ENCODE measurements at regions not wholly inside any gene's neighbourhood (a gene's known extent, or its start where the extent isn't known, plus 50 kb on each side); places are given as distances from the start of the nearest gene placed in this dataset.

DNA sequence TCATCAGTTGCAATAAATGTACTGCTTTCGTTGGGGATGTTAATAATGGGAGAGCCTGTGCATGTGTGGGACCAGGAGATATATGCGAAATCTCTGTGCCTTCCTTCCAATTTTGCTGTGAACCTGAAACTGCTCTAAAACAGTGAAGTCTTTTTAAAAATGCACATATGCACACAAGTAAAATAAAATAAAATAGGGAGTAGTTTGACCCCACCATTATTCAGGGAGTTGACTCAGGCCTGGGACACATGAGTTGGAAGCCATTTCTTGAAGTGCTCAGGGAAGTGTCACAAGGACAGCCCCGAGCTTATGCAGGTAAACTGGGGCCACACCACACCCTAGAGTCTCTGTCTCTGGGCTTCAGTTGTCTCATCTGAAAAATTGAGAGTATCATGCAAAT, 183.1 kb upstream of the POU2AF2 start:
- 82% methylated on average over 3 of the region's 3 CpGs for WGBS
- Histone ChIP-seq H3K27me3 (ENCODE audit: control insufficient read depth, insufficient read depth) (no peaks in the 10 kb centered on the region), H3K9me3 (ENCODE audit: control insufficient read depth, low read length) (no peaks in the 10 kb centered on the region), H3K4me1 (ENCODE audit: control insufficient read depth, insufficient read depth, low read length) (no peaks in the 10 kb centered on the region), H3K4me3 (ENCODE audit: low read length) (no peak overlapping the region), H3K27ac (ENCODE audit: low read length) (no peak overlapping the region)
- intact Hi-C loops (cut with DNase I) = no loop called here
- no peak for DNase-seq
- ATAC-seq = no peak

DNA sequence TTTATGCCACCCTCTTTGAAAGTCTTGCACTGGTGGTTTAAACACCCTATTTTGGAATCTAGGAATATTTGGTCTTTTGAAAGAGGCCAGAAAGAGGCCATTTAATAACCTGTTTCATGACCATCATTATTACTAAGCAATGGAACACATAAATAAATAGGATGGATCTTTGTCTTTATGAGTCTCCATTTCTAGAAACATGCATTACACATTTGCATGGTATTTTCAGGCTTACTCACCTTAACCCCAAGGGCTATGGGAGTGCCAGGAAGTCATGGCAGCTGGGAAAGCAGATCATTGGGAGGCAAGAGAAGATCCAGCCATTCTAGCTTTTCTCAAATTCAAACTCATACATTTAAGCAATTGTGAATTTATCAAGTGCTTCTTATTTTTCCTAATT, 185.8 kb upstream of the POU2AF2 start:
- Histone ChIP-seq H3K27ac (ENCODE audit: low read length) (no peak overlapping the region), H3K4me3 (ENCODE audit: low read length) (no peak overlapping the region), H3K27me3 (ENCODE audit: control insufficient read depth, insufficient read depth) (no peaks in the 10 kb centered on the region), H3K9me3 (ENCODE audit: control insufficient read depth, low read length) (no peaks in the 10 kb centered on the region), H3K4me1 (ENCODE audit: control insufficient read depth, insufficient read depth, low read length) (no peaks in the 10 kb centered on the region)
- no peak for DNase-seq
- no peak for ATAC-seq
- intact Hi-C loops (cut with DNase I) = no loop called here

DNA sequence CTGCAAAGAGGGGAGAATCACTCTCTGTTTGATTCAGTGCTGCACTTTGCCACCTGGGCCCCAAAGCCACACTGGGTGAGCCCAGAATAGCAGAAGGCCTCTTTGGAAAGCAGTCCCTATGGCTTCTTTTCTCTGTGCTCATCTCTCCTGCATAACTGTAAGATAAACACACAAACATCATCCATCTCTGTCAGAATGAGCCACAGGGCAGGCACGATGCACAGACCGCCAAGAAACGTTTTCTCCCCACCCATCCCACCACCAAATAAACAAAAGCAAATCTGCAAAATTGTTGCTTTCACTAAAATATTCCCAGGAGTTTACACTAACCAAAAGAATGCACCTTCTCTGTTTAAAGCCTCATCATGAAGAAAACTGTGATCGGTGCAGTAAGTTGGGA, 196.4 kb upstream of the POU2AF2 start:
- no peaks in the 10 kb centered on the region for H3K27me3 ChIP-seq (ENCODE audit: control insufficient read depth, insufficient read depth)
- 74% methylated on average over 4 of the region's 4 CpGs for WGBS
- intact Hi-C loops (cut with DNase I) = no loop called here

DNA sequence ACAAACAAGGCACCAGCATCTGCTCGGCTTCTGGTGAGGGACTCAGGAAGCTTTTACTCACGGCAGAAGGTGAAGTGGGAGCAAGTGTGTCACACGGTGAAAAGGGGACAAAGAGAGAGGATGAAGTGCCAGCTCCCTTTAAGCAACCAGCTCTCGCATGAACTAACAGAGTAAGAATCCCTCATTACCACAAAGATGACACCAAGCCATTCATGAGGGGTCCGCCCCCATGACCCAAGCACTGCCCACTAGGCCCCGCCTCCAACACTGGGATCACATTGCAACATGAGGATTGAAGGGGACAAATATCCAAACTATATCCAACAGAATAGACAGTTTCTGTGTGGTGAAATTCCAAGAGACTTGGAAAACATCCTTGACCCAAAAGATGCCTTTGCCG, 198.2 kb upstream of the POU2AF2 start:
- DNase-seq (no peak), ATAC-seq (no peak)
- H3K27ac ChIP-seq (ENCODE audit: low read length) = no peak overlapping the region
- WGBS = 88% methylated on average over 7 of the region's 7 CpGs
- no peaks in the 10 kb centered on the region for H3K9me3 ChIP-seq (ENCODE audit: control insufficient read depth, low read length)
- intact Hi-C loops (cut with DNase I) = no loop called here
- no peaks in the 10 kb centered on the region for H3K4me1 ChIP-seq (ENCODE audit: control insufficient read depth, insufficient read depth, low read length)
- H3K4me3 ChIP-seq (ENCODE audit: low read length) = no peak overlapping the region
- H3K27me3 ChIP-seq (ENCODE audit: control insufficient read depth, insufficient read depth) = no peaks in the 10 kb centered on the region

More for the DNA sequence above, 196.4 kb upstream of the POU2AF2 start:
- Histone ChIP-seq H3K4me3 (ENCODE audit: low read length) (no peak overlapping the region), H3K27ac (ENCODE audit: low read length) (no peak overlapping the region), H3K4me1 (ENCODE audit: control insufficient read depth, insufficient read depth, low read length) (no peaks in the 10 kb centered on the region), H3K9me3 (ENCODE audit: control insufficient read depth, low read length) (no peaks in the 10 kb centered on the region)
- ATAC-seq (no peak), DNase-seq (no peak)

DNA sequence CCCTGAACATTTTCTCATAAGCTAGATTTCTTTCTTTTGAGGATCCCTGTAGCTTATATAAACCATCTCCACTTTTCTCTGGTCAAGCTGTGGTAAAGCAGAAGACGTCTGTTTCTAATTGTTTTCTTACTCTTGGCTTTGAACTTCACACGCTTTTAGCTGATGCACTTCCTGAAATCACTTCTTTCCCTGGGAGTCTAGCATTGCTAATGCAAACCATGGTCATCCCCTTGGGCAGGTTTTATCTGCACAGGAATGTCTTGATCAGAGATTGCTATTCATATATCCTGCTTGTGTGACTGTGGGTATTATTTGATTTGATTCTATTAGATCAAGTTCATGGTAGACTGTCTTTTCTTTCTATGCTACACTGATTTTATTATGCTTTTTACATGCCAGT, 199.2 kb upstream of the POU2AF2 start:
- no peaks in the 10 kb centered on the region for H3K4me1 ChIP-seq (ENCODE audit: control insufficient read depth, insufficient read depth, low read length)
- no peak overlapping the region for H3K27ac ChIP-seq (ENCODE audit: low read length)
- ATAC-seq = no peak
- intact Hi-C loops (cut with DNase I) = no loop called here
- 31% methylated on average over 2 of the region's 2 CpGs for WGBS
- H3K27me3 ChIP-seq (ENCODE audit: control insufficient read depth, insufficient read depth) = no peaks in the 10 kb centered on the region
- H3K4me3 ChIP-seq (ENCODE audit: low read length) = no peak overlapping the region
- no peak for DNase-seq
- H3K9me3 ChIP-seq (ENCODE audit: control insufficient read depth, low read length) = no peaks in the 10 kb centered on the region

DNA sequence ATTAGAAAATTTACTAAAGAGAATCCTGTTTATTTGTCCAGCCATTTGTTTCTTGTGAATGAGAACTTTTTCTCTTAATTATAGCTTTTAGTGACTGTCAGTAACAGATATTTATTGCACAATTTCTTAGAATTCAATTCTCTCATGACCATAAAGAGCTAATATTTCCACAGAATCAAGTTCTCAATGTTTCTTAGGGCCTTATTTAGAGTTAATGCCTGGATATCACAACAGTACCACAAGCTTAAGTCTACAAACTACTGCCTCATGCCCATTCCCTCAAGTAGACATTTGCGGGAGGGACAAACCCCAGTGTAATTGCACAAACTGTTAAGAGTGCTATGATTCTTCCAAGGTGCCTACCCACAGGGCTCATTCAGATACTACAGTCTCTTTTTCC, 199.7 kb upstream of the POU2AF2 start:
- peak in 1 of 2 donors; percentile 64 for ATAC-seq
- Histone ChIP-seq H3K27me3 (ENCODE audit: control insufficient read depth, insufficient read depth) (no peaks in the 10 kb centered on the region), H3K4me3 (ENCODE audit: low read length) (no peak overlapping the region), H3K4me1 (ENCODE audit: control insufficient read depth, insufficient read depth, low read length) (no peaks in the 10 kb centered on the region), H3K27ac (ENCODE audit: low read length) (no peak overlapping the region), H3K9me3 (ENCODE audit: control insufficient read depth, low read length) (no peaks in the 10 kb centered on the region)
- no peak for DNase-seq
- WGBS = 79% methylated on average over 1 of the region's 1 CpG
- intact Hi-C loops (cut with DNase I) = no loop called here

DNA sequence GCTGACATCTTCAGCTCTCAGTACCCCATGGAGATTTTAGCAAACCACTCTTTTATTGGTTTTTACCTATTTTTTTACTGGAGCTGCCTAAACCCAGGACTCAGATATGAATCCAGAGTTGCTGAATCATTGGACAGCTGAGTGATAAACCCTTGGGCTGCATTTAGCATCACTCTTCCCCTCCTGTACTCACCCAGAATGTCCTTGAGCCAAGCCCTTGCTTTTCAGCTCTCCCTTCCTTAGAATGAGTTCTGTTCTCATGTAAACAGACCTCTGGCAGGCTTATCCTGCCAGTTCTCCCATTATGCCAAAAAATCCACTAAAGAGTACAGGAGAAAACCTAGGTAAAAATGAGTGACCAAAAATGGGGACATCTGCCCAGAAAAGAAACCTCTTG, 200.1 kb upstream of the POU2AF2 start:
- ATAC-seq (peak in 1 of 2 donors; percentile 52), DNase-seq (no peak)
- Histone ChIP-seq H3K27me3 (ENCODE audit: control insufficient read depth, insufficient read depth) (no peaks in the 10 kb centered on the region), H3K9me3 (ENCODE audit: control insufficient read depth, low read length) (no peaks in the 10 kb centered on the region), H3K27ac (ENCODE audit: low read length) (no peak overlapping the region), H3K4me1 (ENCODE audit: control insufficient read depth, insufficient read depth, low read length) (no peaks in the 10 kb centered on the region), H3K4me3 (ENCODE audit: low read length) (no peak overlapping the region)
- intact Hi-C loops (cut with DNase I) = no loop called here

DNA sequence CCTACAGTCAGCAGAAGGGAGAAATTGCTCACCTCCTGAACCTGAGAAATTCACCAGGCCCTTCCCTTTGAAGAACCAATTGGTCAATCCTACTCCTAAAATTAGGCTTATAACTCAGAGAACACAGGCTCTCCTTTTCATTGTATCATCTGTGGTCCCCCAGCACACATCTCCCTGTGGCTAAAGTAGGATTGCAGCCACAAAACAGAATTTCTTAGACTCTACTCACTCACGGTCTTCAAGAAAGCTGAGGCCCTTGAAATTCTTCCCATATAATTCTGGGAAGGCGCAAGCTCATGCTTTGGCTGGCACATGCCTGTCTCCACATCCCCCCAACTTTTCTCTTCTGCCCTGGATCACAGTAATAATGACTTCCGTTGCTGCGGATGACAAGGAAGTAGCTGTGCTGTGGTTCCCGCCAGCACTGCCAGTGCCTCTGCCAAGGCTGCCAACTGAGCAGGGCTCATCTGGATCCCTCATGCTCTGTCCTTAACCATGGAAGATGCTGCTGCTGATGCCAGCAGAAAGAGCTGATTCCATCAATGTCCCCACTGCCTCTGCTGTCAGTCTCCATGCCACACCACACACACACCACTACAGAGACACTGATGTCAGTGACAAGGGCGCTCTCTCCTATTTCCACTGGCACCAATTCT, 200.6 kb upstream of the POU2AF2 start:
- Histone ChIP-seq H3K27ac (ENCODE audit: low read length) (no peak overlapping the region), H3K27me3 (ENCODE audit: control insufficient read depth, insufficient read depth) (no peaks in the 10 kb centered on the region), H3K9me3 (ENCODE audit: control insufficient read depth, low read length) (no peaks in the 10 kb centered on the region), H3K4me3 (ENCODE audit: low read length) (no peak overlapping the region), H3K4me1 (ENCODE audit: control insufficient read depth, insufficient read depth, low read length) (no peaks in the 10 kb centered on the region)
- WGBS = 77% methylated on average over 6 of the region's 6 CpGs
- intact Hi-C loops (cut with DNase I) = no loop called here
- DNase-seq = peak in 1 of 3 donors; percentile 41
- no peak for ATAC-seq

DNA sequence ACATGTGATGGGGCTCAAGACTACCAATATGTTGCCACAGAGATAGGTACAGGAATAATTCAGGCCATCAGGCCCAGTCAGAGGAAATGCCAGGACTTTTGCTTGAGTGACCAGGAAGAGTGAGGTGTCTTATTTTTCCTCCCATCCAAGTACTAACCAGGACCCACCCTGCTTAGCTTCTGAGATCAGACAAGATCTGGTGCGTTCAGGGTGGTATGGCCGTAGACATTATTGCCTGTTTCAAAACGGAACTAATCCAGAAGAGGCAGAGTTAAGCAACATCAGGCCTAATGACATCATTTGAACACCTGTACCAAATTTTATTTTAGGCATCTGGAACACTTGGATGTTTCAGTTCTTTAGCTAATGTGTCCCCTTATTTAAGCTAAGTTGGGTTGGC, 205.5 kb upstream of the POU2AF2 start:
- Histone ChIP-seq H3K4me3 (ENCODE audit: low read length) (no peak overlapping the region), H3K9me3 (ENCODE audit: control insufficient read depth, low read length) (no peaks in the 10 kb centered on the region), H3K27ac (ENCODE audit: low read length) (no peak overlapping the region), H3K4me1 (ENCODE audit: control insufficient read depth, insufficient read depth, low read length) (no peaks in the 10 kb centered on the region), H3K27me3 (ENCODE audit: control insufficient read depth, insufficient read depth) (no peaks in the 10 kb centered on the region)
- intact Hi-C loops (cut with DNase I) = no loop called here
- DNase-seq = no peak
- ATAC-seq = no peak
- 87% methylated on average over 3 of the region's 3 CpGs for WGBS

DNA sequence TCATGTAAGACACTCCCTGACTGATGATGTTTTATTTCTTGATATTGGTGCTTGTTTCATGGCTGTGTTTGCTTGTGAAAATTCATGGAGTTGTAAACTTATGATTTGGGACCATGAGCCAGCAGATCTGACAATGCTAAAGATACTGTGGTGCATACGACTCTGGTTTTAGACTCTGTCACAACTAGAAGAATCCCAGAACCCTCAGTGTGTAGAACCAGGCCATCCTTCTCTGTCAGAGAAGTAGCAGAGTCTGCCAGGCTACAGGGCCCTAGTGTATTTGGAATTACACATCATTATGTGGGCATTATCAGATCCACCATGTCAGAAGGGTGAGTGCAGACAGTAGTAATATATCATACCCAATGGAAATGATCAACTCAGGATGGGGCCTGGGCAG, 209.8 kb upstream of the POU2AF2 start:
- no peaks in the 10 kb centered on the region for H3K27me3 ChIP-seq (ENCODE audit: control insufficient read depth, insufficient read depth)
- H3K27ac ChIP-seq (ENCODE audit: low read length) = no peak overlapping the region
- H3K9me3 ChIP-seq (ENCODE audit: control insufficient read depth, low read length) = no peaks in the 10 kb centered on the region
- no peaks in the 10 kb centered on the region for H3K4me1 ChIP-seq (ENCODE audit: control insufficient read depth, insufficient read depth, low read length)
- DNase-seq = no peak
- no peak overlapping the region for H3K4me3 ChIP-seq (ENCODE audit: low read length)
- 71% methylated on average over 1 of the region's 1 CpG for WGBS
- ATAC-seq = no peak
- intact Hi-C loops (cut with DNase I) = no loop called here

DNA sequence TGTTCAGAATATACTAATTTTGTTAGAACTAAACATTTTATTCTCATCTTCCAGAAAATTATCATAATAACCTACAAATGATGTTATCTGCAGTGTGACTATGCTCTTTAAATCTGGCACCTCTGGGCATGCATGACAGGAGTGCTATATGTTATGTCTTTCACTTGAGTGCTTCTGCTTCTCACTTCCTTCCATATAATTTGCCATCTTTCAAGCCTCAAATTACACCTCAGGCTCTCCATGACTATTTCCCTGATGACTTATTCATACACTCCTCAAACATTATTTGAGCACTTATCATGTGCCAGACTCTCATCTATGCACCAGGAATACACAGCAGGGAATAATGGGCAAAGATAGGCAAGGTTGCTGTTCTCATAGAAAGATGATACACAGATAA, 219.3 kb upstream of the POU2AF2 start:
- DNase-seq (no peak), ATAC-seq (no peak)
- Histone ChIP-seq H3K9me3 (ENCODE audit: control insufficient read depth, low read length) (no peaks in the 10 kb centered on the region), H3K27ac (ENCODE audit: low read length) (no peak overlapping the region), H3K4me1 (ENCODE audit: control insufficient read depth, insufficient read depth, low read length) (no peaks in the 10 kb centered on the region), H3K4me3 (ENCODE audit: low read length) (no peak overlapping the region), H3K27me3 (ENCODE audit: control insufficient read depth, insufficient read depth) (no peaks in the 10 kb centered on the region)
- intact Hi-C loops (cut with DNase I) = no loop called here

DNA sequence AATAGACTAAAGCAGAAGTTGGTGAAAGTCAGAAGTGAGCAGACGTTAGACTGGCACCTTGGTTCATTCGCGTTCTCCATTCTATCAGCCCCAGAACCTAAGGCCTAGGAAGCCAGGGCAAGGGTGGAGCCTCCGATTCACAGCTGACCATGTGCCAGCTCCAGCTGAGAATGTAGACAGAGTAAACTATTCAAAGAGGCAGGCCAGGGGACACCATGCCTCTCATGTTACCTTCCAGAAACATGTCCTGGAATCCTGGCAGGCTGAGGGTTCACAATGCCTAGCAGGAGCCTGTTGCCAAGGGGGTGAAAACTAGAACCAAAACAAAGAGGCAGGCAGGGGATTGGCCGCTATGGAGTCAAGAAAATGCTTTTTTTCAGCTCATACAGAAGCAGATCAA, 224.4 kb upstream of the POU2AF2 start:
- Histone ChIP-seq H3K27me3 (ENCODE audit: control insufficient read depth, insufficient read depth) (no peaks in the 10 kb centered on the region), H3K9me3 (ENCODE audit: control insufficient read depth, low read length) (no peaks in the 10 kb centered on the region), H3K4me1 (ENCODE audit: control insufficient read depth, insufficient read depth, low read length) (no peaks in the 10 kb centered on the region), H3K27ac (ENCODE audit: low read length) (no peak overlapping the region), H3K4me3 (ENCODE audit: low read length) (no peak overlapping the region)
- no peak for DNase-seq
- intact Hi-C loops (cut with DNase I) = no loop called here
- no peak for ATAC-seq
- WGBS = 84% methylated on average over 5 of the region's 5 CpGs

Data from right cardiac atrium (tissue), 5 donors.